Natural killer cell (primary cell): ENCODE measurements at regions not wholly inside any gene's neighbourhood (a gene's known extent, or its start where the extent isn't known, plus 50 kb on each side); places are given as distances from the start of the nearest gene placed in this dataset.

Experiments
- ATAC-seq, 3 donors: fragments of 150-1000 bp in 2 of 3; fragments of 200-7000 bp in 1 of 3; cut with Tn5 transposase; 1 replicate in 1 of 3; 2 replicates in 2 of 3; pipeline ENCODE4 v1.10.0; 2021; ENCODE audit warnings: mild to moderate bottlenecking in 2 of 3, moderate library complexity in 2 of 3
- DNase-seq, 2 donors: peaks; one replicate each; pipeline versions ENCODE4 v3.0.0 to v3.0.0-alpha.2; 2013 to 2021; ENCODE audit warnings: mixed read lengths in 1 of 2
- H3K27ac ChIP-seq: one replicate; pipeline ENCODE4 v1.5.1; 2013; ENCODE audit warnings: mild to moderate bottlenecking, low read length
- H3K27me3 ChIP-seq: one replicate; pipeline ENCODE4 v1.6.1; 2013; ENCODE audit warnings: low read length; ENCODE audit not compliant: control insufficient read depth, insufficient read depth
- H3K36me3 ChIP-seq: one replicate; pipeline ENCODE4 v1.6.1; 2013; ENCODE audit warnings: low read length; ENCODE audit not compliant: control insufficient read depth, insufficient read depth
- H3K4me1 ChIP-seq: one replicate; pipeline ENCODE4 v1.6.1; 2013; ENCODE audit warnings: low read length; ENCODE audit not compliant: control insufficient read depth, insufficient read depth
- H3K4me3 ChIP-seq: one replicate; pipeline ENCODE4 v1.5.1; 2013; ENCODE audit warnings: low read length
- H3K9me3 ChIP-seq: one replicate; pipeline ENCODE4 v1.6.1; 2013; ENCODE audit warnings: low read length; ENCODE audit not compliant: control insufficient read depth, insufficient read depth
- H3K27ac Mint-ChIP-seq, 2 donors: one replicate each; pipeline ENCODE4 v1.8.0; 2022; ENCODE audit warnings: mild to moderate bottlenecking in 2 of 2, mixed read lengths in 2 of 2, moderate library complexity in 1 of 2
- H3K27me3 Mint-ChIP-seq, 2 donors: one replicate each; pipeline ENCODE4 v1.8.0; 2022; ENCODE audit warnings: low read depth in 2 of 2, mixed read lengths in 2 of 2
- H3K36me3 Mint-ChIP-seq: one replicate; pipeline ENCODE4 v1.8.0; 2022; ENCODE audit warnings: mixed read lengths
- H3K4me1 Mint-ChIP-seq, 2 donors: one replicate each; pipeline ENCODE4 v1.8.0; 2022; ENCODE audit warnings: mixed read lengths in 2 of 2
- H3K4me3 Mint-ChIP-seq: one replicate; pipeline ENCODE4 v1.8.0; 2022; ENCODE audit warnings: mild to moderate bottlenecking, moderate library complexity, mixed read lengths
- H3K9me3 Mint-ChIP-seq, 2 donors: one replicate each; pipeline ENCODE4 v1.8.0; 2022; ENCODE audit warnings: mixed read lengths in 2 of 2
- WGBS: methylation state at CpG from one replicate; pipeline ENCODE4 v1.1.7; 2013; ENCODE audit warnings: missing lambda C conversion rate; ENCODE audit not compliant: insufficient coverage; 5-methylcytosine and 5-hydroxymethylcytosine counted together
- intact Hi-C: fragments of 100-400 bp; cut with micrococcal nuclease; formaldehyde crosslinking; loops from one replicate; pipeline ENCODE4 v1.14.2; 2022
- TF ChIP-seq, protein P1 (sequence below): fragments of 200-600 bp; IDR thresholded peaks from one replicate; pipeline ENCODE4 v1.8.0; 2022; ENCODE audit warnings: antibody characterized with exemption

DNA sequence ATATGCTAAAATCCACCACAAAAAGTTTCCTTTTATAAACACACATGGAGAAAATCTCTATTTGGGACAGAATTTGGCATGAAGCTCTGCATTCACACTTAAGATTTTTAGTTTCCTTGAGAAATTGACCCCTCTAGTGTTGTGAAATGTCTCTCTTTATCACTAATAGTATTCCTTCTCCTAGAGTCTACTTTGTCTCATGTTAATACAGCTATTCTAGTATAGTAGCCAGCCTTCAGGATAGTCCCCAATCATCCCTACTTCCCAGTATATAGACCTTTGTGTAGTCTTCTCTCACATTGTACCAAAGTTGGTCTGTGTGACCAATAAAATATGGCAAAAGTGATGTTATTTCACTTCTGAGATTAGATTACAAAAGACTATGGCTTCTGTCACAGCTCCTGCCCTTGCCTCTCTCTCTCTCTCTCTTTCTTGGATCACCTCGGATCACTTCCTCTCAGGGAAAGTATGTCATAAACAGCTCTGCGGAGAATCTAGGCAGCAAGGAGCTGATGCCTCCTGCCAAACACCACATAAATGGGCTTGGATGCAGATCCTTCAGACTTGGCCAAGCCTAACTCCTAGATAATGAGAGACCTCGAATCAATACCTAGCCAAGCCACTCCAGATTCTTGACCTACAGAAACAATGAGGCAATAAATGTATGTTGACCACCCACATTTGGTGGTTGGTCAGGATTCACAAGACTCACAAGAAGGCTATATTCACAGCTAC, 59.7 kb upstream of the NABP1 start:
- H3K9me3 ChIP-seq: no peaks in the 10 kb centered on the region
- ATAC-seq: peak in 1 of 3 donors; percentile 45
- intact Hi-C loops: no loop called here
- no peaks in the 10 kb centered on the region for H3K9me3 Mint-ChIP-seq
- no peak overlapping the region for H3K4me3 ChIP-seq
- H3K4me3 Mint-ChIP-seq: no peak overlapping the region
- no peaks in the 10 kb centered on the region for H3K27me3 ChIP-seq
- peaks cover 0 to 8% of the 10 kb centered on the region in 2 donors for H3K27me3 Mint-ChIP-seq
- DNase-seq: peak in 1 of 2 donors; percentile 25
- 94% methylated on average over 3 of the region's 3 CpGs for WGBS
- H3K4me1 ChIP-seq: peaks cover 12% of the 10 kb centered on the region
- H3K36me3 ChIP-seq: no peaks in the 10 kb centered on the region
- H3K4me1 Mint-ChIP-seq: peaks cover 19 to 20% of the 10 kb centered on the region in 2 donors
- peak overlapping the region; percentile 75 to 90 for H3K27ac Mint-ChIP-seq
- TF ChIP-seq, protein P1, sequence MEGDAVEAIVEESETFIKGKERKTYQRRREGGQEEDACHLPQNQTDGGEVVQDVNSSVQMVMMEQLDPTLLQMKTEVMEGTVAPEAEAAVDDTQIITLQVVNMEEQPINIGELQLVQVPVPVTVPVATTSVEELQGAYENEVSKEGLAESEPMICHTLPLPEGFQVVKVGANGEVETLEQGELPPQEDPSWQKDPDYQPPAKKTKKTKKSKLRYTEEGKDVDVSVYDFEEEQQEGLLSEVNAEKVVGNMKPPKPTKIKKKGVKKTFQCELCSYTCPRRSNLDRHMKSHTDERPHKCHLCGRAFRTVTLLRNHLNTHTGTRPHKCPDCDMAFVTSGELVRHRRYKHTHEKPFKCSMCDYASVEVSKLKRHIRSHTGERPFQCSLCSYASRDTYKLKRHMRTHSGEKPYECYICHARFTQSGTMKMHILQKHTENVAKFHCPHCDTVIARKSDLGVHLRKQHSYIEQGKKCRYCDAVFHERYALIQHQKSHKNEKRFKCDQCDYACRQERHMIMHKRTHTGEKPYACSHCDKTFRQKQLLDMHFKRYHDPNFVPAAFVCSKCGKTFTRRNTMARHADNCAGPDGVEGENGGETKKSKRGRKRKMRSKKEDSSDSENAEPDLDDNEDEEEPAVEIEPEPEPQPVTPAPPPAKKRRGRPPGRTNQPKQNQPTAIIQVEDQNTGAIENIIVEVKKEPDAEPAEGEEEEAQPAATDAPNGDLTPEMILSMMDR: no peak
- peak overlapping the region; percentile 62 for H3K27ac ChIP-seq
- H3K36me3 Mint-ChIP-seq: no peaks in the 10 kb centered on the region

DNA sequence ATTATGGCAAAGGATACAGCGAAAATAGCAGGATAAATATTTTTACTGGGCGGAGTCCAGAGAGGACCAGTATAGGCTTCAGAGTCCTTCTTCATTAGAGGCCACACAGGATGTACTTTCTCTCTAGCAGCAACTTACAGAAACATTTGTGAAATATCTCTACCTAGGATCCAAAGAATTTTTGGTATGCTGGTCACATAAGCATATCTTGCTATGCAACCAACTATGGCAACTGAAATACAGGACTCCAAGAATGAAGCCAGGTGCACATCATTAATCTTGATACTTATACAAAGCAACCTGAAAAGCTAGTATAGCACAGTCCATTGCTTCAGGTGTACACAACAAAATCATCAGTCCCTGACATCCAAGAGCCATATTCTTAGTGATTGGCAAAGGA, 59.1 kb upstream of the NABP1 start:
- H3K4me3 ChIP-seq: no peak overlapping the region
- peaks cover 20 to 21% of the 10 kb centered on the region in 2 donors for H3K4me1 Mint-ChIP-seq
- no peaks in the 10 kb centered on the region for H3K36me3 ChIP-seq
- peaks cover 12% of the 10 kb centered on the region for H3K4me1 ChIP-seq
- intact Hi-C loops: no loop called here
- TF ChIP-seq, protein P1: no peak
- no peak overlapping the region for H3K27ac ChIP-seq
- 96% methylated on average over 2 of the region's 2 CpGs for WGBS
- H3K9me3 ChIP-seq: no peaks in the 10 kb centered on the region
- peaks cover 0 to 3% of the 10 kb centered on the region in 2 donors for H3K27me3 Mint-ChIP-seq
- H3K36me3 Mint-ChIP-seq: no peaks in the 10 kb centered on the region
- peak overlapping the region; percentile 75 to 90 for H3K27ac Mint-ChIP-seq
- DNase-seq (no peak), ATAC-seq (no peak)
- no peaks in the 10 kb centered on the region for H3K27me3 ChIP-seq
- H3K4me3 Mint-ChIP-seq: no peak overlapping the region
- no peaks in the 10 kb centered on the region for H3K9me3 Mint-ChIP-seq

DNA sequence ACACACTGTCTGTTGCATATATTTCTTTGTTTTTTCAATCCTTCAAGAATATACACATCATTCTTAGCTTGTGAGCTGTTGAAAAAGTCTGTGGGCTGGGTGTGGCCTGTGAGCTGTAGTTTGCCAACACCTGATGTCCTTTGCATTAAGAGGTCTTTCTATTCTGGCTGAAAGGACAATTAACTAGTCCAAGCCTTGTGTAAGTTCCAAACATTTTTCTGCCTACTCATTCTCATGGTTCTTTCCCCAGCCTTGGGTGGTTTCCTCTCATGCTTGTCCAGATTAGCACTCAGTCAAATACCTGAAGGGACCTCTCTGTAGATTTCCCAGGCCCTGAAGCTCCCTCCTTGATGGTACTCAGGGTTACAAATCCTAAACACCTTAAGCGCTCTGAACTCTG, 57.8 kb upstream of the NABP1 start:
- H3K4me3 ChIP-seq: no peak overlapping the region
- no peaks in the 10 kb centered on the region for H3K9me3 ChIP-seq
- no peak for ATAC-seq
- DNase-seq: no peak
- H3K27me3 ChIP-seq: no peaks in the 10 kb centered on the region
- H3K27ac ChIP-seq: no peak overlapping the region
- Mint-ChIP-seq H3K9me3 (no peaks in the 10 kb centered on the region), H3K4me3 (no peak overlapping the region), H3K27me3 (no peaks in the 10 kb centered on the region), H3K27ac (peak overlapping the region in 1 of 2 donors; percentile 27), H3K4me1 (peaks cover 29 to 34% of the 10 kb centered on the region in 2 donors), H3K36me3 (no peaks in the 10 kb centered on the region)
- peaks cover 21% of the 10 kb centered on the region for H3K4me1 ChIP-seq
- WGBS: 97% methylated on average over 1 of the region's 1 CpG
- intact Hi-C loops: no loop called here
- TF ChIP-seq, protein P1: no peak
- H3K36me3 ChIP-seq: no peaks in the 10 kb centered on the region
